Endothelial cell of umbilical vein (primary cell): ENCODE measurements at regions not wholly inside any gene's neighbourhood (a gene's known extent, or its start where the extent isn't known, plus 50 kb on each side); places are given as distances from the start of the nearest gene placed in this dataset.

Source experiments
- BruUV-seq: library from RNA; stranded (reverse); fragments of 400-500 nt; replicated peaks from 2 replicates; lab custom pipeline; 2021; lab: Mats Ljungman, UMichigan
- CTCF ChIA-PET: fragments of 300-600, 350-600 bp; sonication (Branson Sonifier 250); formaldehyde crosslinking; loops from one replicate; lab custom pipeline; 2021; ENCODE audit warnings: antibody characterized with exemption, inconsistent platforms; lab: Charles Lee
- POLR2A ChIA-PET: fragments of 300-600, 350-600 bp; sonication (Branson Sonifier 250); formaldehyde crosslinking; loops from one replicate; lab custom pipeline; 2021; ENCODE audit warnings: antibody characterized with exemption, inconsistent platforms; lab: Charles Lee
- DNase-seq: peaks from one replicate; pipeline ENCODE4 v3.0.0-alpha.2; 2011; ENCODE audit warnings: low read depth, low spot score
- FAIRE-seq: peaks from 2 replicates; lab custom pipeline; 2011; peaks lifted over from hg19 to GRCh38; lab: Jason Lieb, UNC
- H2AFZ ChIP-seq: 2 replicates; pipeline ENCODE4 v1.6.0; 2012; ENCODE audit warnings: low read depth, low read length, control low read depth, inconsistent platforms
- H3K27ac ChIP-seq: 2 replicates; pipeline ENCODE4 v1.5.1; 2011; ENCODE audit warnings: low read depth, mild to moderate bottlenecking, control low read depth, low read length, moderate library complexity; ENCODE audit not compliant: insufficient read depth
- H3K27me3 ChIP-seq, 2 experiments: 2 replicates each; pipeline versions ENCODE4 v1.6.0 to v1.6.1; 2011; ENCODE audit warnings: low read length in 2 of 2, mixed read lengths in 1 of 2; ENCODE audit not compliant: control insufficient read depth in 2 of 2, insufficient read depth in 2 of 2
- H3K36me3 ChIP-seq, 2 experiments: 2 replicates in 1 of 2; 3 replicates in 1 of 2; pipeline ENCODE4 v1.5.1; 2011; ENCODE audit warnings: low read length in 2 of 2, mild to moderate bottlenecking in 1 of 2, moderate library complexity in 1 of 2; ENCODE audit not compliant: control insufficient read depth in 2 of 2, insufficient read depth in 2 of 2; ENCODE audit errors: extremely low read depth in 1 of 2
- H3K4me1 ChIP-seq: 3 replicates; pipeline ENCODE4 v1.5.1; 2011; ENCODE audit warnings: mild to moderate bottlenecking, low read length; ENCODE audit not compliant: control insufficient read depth, insufficient read depth; ENCODE audit errors: extremely low read depth
- H3K4me2 ChIP-seq: 2 replicates; pipeline ENCODE4 v1.6.1; 2011; ENCODE audit warnings: low read length, control low read depth, mixed read lengths; ENCODE audit not compliant: insufficient read depth
- H3K4me3 ChIP-seq, 3 experiments: fragments of 200-600 bp in 1 of 3; sonication (generic), shearing (Covaris generic) in 1 of 3; replicated peaks in 1 of 3; 2 replicates each; pipeline ENCODE4 v1.5.1; 2011 to 2016; ENCODE audit warnings: control low read depth in 3 of 3, low read length in 3 of 3, mild to moderate bottlenecking in 2 of 3, inconsistent platforms in 1 of 3, low read depth in 1 of 3, moderate library complexity in 1 of 3; ENCODE audit not compliant: insufficient read depth in 1 of 3
- H3K79me2 ChIP-seq: 2 replicates; pipeline ENCODE4 v1.6.0; 2012; ENCODE audit warnings: low read length, inconsistent platforms; ENCODE audit not compliant: control insufficient read depth, insufficient read depth
- H3K9ac ChIP-seq: replicated peaks from 2 replicates; pipeline ENCODE3; 2011; ENCODE audit warnings: low read length, control low read depth; ENCODE audit not compliant: insufficient read depth; ENCODE audit errors: extremely low read depth
- H3K9me1 ChIP-seq: replicated peaks from 3 replicates; pipeline ENCODE4 v1.6.0; 2011; ENCODE audit warnings: mild to moderate bottlenecking, low read length; ENCODE audit not compliant: control insufficient read depth, insufficient read depth; ENCODE audit errors: extremely low read depth
- H3K9me3 ChIP-seq: replicated peaks from 2 replicates; pipeline ENCODE4 v1.5.1; 2012; ENCODE audit warnings: low read length, inconsistent platforms; ENCODE audit not compliant: control insufficient read depth, insufficient read depth
- H4K20me1 ChIP-seq: replicated peaks from 2 replicates; pipeline ENCODE3; 2011; ENCODE audit warnings: mild to moderate bottlenecking, low read length; ENCODE audit not compliant: control insufficient read depth, insufficient read depth; ENCODE audit errors: extremely low read depth
- CTCF ChIP-seq, 2 donors: IDR thresholded peaks; 1 replicate in 1 of 2; 2 replicates in 1 of 2; pipeline ENCODE4 v1.5.1; 2011; ENCODE audit warnings: low read length in 2 of 2, mild to moderate bottlenecking in 2 of 2, moderate library complexity in 2 of 2, control low read depth in 1 of 2, inconsistent platforms in 1 of 2, low read depth in 1 of 2; ENCODE audit not compliant: insufficient read depth in 1 of 2; ENCODE audit errors: extremely low read depth in 1 of 2
- EZH2 ChIP-seq: IDR thresholded peaks from 2 replicates; pipeline ENCODE4 v1.6.1; 2012; ENCODE audit warnings: borderline replicate concordance, low read depth, mild to moderate bottlenecking, moderate library complexity, low read length, inconsistent platforms; ENCODE audit not compliant: severe bottlenecking
- FOS ChIP-seq: IDR thresholded peaks from 2 replicates; pipeline ENCODE4 v1.6.1; 2011; ENCODE audit warnings: mild to moderate bottlenecking, low read length, moderate library complexity, borderline replicate concordance; ENCODE audit not compliant: insufficient read depth
- GATA2 ChIP-seq: IDR thresholded peaks from 2 replicates; pipeline ENCODE4 v1.7.0; 2011; ENCODE audit warnings: low read depth, mild to moderate bottlenecking, moderate library complexity, mixed read lengths, low read length; ENCODE audit not compliant: insufficient read length, insufficient read depth
- JUN ChIP-seq: IDR thresholded peaks from 2 replicates; pipeline ENCODE4 v1.6.1; 2011; ENCODE audit warnings: borderline replicate concordance, low read depth; ENCODE audit not compliant: insufficient read length, insufficient read depth
- MAX ChIP-seq: IDR thresholded peaks from 2 replicates; pipeline ENCODE4 v1.6.1; 2011; ENCODE audit not compliant: insufficient read depth, insufficient read length
- MYC ChIP-seq: IDR thresholded peaks from one replicate; pipeline ENCODE4 v1.6.1; 2011; ENCODE audit warnings: mild to moderate bottlenecking, low read depth, low read length
- POLR2A ChIP-seq: IDR thresholded peaks from 2 replicates; pipeline ENCODE4 v1.6.1; 2012; ENCODE audit warnings: low read depth, mild to moderate bottlenecking, control low read depth, low read length
- POLR2AphosphoS5 ChIP-seq: IDR thresholded peaks from 2 replicates; pipeline ENCODE4 v1.6.1; 2012; ENCODE audit warnings: low read depth, mild to moderate bottlenecking, control low read depth, low read length, moderate library complexity; ENCODE audit not compliant: insufficient read depth
- dilution Hi-C: fragments of 300-500 bp; cut with MboI; formaldehyde crosslinking; loops from one replicate; pipeline ENCODE4 v1.15.0; 2019; ENCODE audit warnings: low sequenced_read_pairs; ENCODE audit not compliant: extremely low pct_ligation_motif_present
- intact Hi-C: fragments of 100-400 bp; cut with micrococcal nuclease; formaldehyde crosslinking; loops from one replicate; pipeline ENCODE4 v1.10.0; 2022

GRCh38 chr14:66140213-66140918 lies 345.8 kb upstream of the CCDC196 start:
- Histone ChIP-seq H4K20me1 (no peaks in the 10 kb centered on the region), H3K9ac (no peak overlapping the region), H3K9me1 (no peaks in the 10 kb centered on the region), H3K4me1 (no peaks in the 10 kb centered on the region), H2AFZ (no peak overlapping the region), H3K4me3 (no peak overlapping the region), H3K27ac (no peak overlapping the region), H3K9me3 (no peaks in the 10 kb centered on the region), H3K27me3 (no peaks in the 10 kb centered on the region), H3K4me2 (no peak overlapping the region), H3K36me3 (no peaks in the 10 kb centered on the region), H3K79me2 (no peaks in the 10 kb centered on the region)
- POLR2A ChIA-PET, result no interaction called here
- dilution Hi-C loops, result no loop called here
- intact Hi-C loops, result no loop called here
- FAIRE-seq (no peak), DNase-seq (no peak)
- TF ChIP-seq GATA2 (no peak), POLR2A (no peak), MAX (no peak), FOS (no peak), EZH2 (no peak), MYC (no peak), CTCF (IDR thresholded peaks at IDR 0.05; ENCODE audit: extremely low read depth in 1 of 2, insufficient read depth in 1 of 2, low read depth in 1 of 2, low read length in 2 of 2) (no peak), JUN (no peak), POLR2AphosphoS5 (no peak)
- no TSS peak for BruUV-seq
- CTCF ChIA-PET, result no interaction called here
